Testis (tissue), 2 donors: ENCODE measurements at regions not wholly inside any gene's neighbourhood (a gene's known extent, or its start where the extent isn't known, plus 50 kb on each side); places are given as distances from the start of the nearest gene placed in this dataset.

ENCODE experiments used
- DNase-seq: peaks from one replicate; pipeline ENCODE4 v3.0.0-alpha.2; 2019
- H3K27ac ChIP-seq, 2 donors: fragments of 200-600 bp; sonication (generic); one replicate each; pipeline ENCODE4 v1.5.1; 2019
- H3K27me3 ChIP-seq: fragments of 200-600 bp; sonication (generic); one replicate; pipeline ENCODE4 v1.5.1; 2019
- H3K36me3 ChIP-seq: fragments of 200-600 bp; sonication (generic); one replicate; pipeline ENCODE4 v1.5.1; 2017; ENCODE audit warnings: low read depth; ENCODE audit errors: missing control alignments
- H3K4me1 ChIP-seq: fragments of 200-600 bp; sonication (generic); one replicate; pipeline ENCODE4 v1.5.1; 2019
- H3K4me3 ChIP-seq, 2 donors: fragments of 200-600 bp; sonication (generic); one replicate each; pipeline ENCODE4 v1.5.1; 2017 to 2019
- H3K9me3 ChIP-seq: fragments of 200-600 bp; sonication (generic); one replicate; pipeline ENCODE4 v1.5.1; 2017
- CTCF ChIP-seq, 3 experiments: fragments of 450-650 bp in 2 of 3; fragments of 200-600 bp in 1 of 3; sonication (generic) in 1 of 3; IDR thresholded peaks; one replicate each; pipeline ENCODE4 v1.5.1; 2016 to 2019; ENCODE audit warnings: antibody characterized with exemption in 3 of 3, mild to moderate bottlenecking in 2 of 3, moderate library complexity in 1 of 3
- POLR2A ChIP-seq: fragments of 450-650 bp; IDR thresholded peaks from one replicate; pipeline ENCODE4 v1.6.1; 2017; ENCODE audit warnings: antibody characterized with exemption, mild to moderate bottlenecking, moderate library complexity
- WGBS, 2 donors: methylation state at CpG; one replicate each; pipeline ENCODE4 v1.1.5; 2018; 5-methylcytosine and 5-hydroxymethylcytosine counted together
- intact Hi-C: fragments of 100-400 bp; cut with DNase I; formaldehyde crosslinking; loops from one replicate; pipeline ENCODE4 v1.15.1; 2023; ENCODE audit warnings: low total_unique reads

GRCh38 chr1:91596474-91596873 lies 95.8 kb downstream of the CDC7 start:
- Histone ChIP-seq H3K36me3 (no peaks in the 10 kb centered on the region), H3K27ac (no peak overlapping the region), H3K4me1 (peaks cover under 1% of the 10 kb centered on the region), H3K9me3 (no peaks in the 10 kb centered on the region), H3K27me3 (no peaks in the 10 kb centered on the region), H3K4me3 (no peak overlapping the region)
- intact Hi-C loops, result no loop called here
- TF ChIP-seq CTCF (IDR thresholded peaks at IDR 0.05), result no peak
- TF ChIP-seq POLR2A, result no peak
- no peak for DNase-seq
- WGBS, 2 donors, result 94 to 100% methylated on average over 1 of the region's 1 CpG

- Histone ChIP-seq H3K4me3 (no peak overlapping the region), H3K4me1 (no peaks in the 10 kb centered on the region), H3K27ac (no peak overlapping the region), H3K36me3 (no peaks in the 10 kb centered on the region), H3K9me3 (no peaks in the 10 kb centered on the region), H3K27me3 (no peaks in the 10 kb centered on the region)
- no peak for DNase-seq
- intact Hi-C loops, result no loop called here
- no peak for TF ChIP-seq POLR2A
- TF ChIP-seq CTCF (IDR thresholded peaks at IDR 0.05), result no peak
- 95 to 98% methylated on average over 2 of the region's 2 CpGs for WGBS, 2 donors
Observed at GRCh38 chr1:91597215-91597614, 96.6 kb downstream of the CDC7 start.

- Histone ChIP-seq H3K9me3 (no peaks in the 10 kb centered on the region), H3K4me1 (no peaks in the 10 kb centered on the region), H3K4me3 (no peak overlapping the region), H3K36me3 (no peaks in the 10 kb centered on the region), H3K27ac (no peak overlapping the region), H3K27me3 (no peaks in the 10 kb centered on the region)
- TF ChIP-seq CTCF (IDR thresholded peaks at IDR 0.05), result no peak
- no peak for TF ChIP-seq POLR2A
- WGBS, 2 donors, result 64 to 67% methylated on average over 11 of the region's 11 CpGs
- intact Hi-C loops, result no loop called here
- DNase-seq, result no peak
Observed at GRCh38 chr1:91600431-91601337, 100.0 kb downstream of the CDC7 start.

- H3K4me1 ChIP-seq, result no peaks in the 10 kb centered on the region
- no peaks in the 10 kb centered on the region for H3K27me3 ChIP-seq
- H3K9me3 ChIP-seq, result no peaks in the 10 kb centered on the region
- WGBS, 2 donors, result 78 to 81% methylated on average over 11 to 12 of the region's 12 CpGs
- no peak for DNase-seq
- H3K4me3 ChIP-seq, result no peak overlapping the region
- TF ChIP-seq POLR2A (no peak), CTCF (IDR thresholded peaks at IDR 0.05) (no peak)
- H3K27ac ChIP-seq, result no peak overlapping the region
- intact Hi-C loops, result no loop called here
- H3K36me3 ChIP-seq, result no peaks in the 10 kb centered on the region
Observed at GRCh38 chr1:91601554-91602376, 101.1 kb downstream of the CDC7 start.
